HepG2 (cell line): ENCODE measurements at regions not wholly inside any gene's neighbourhood (a gene's known extent, or its start where the extent isn't known, plus 50 kb on each side); places are given as distances from the start of the nearest gene placed in this dataset.

Experiments used
- CEBPB ChIP-seq: IDR thresholded peaks from 2 replicates; pipeline ENCODE4 v1.6.1; 2011; ENCODE audit warnings: low read depth, low read length, improper control_type of control experiment, borderline replicate concordance
- ETV6 ChIP-seq: sonication (generic); formaldehyde crosslinking; conservative IDR thresholded peaks from 2 replicates; pipeline ENCODE4 v1.4.0; 2020; ENCODE audit warnings: missing genetic modification reagents
- GATAD2A ChIP-seq: IDR thresholded peaks from 2 replicates; pipeline ENCODE4 v1.6.1; 2016
- GFI1 ChIP-seq: sonication (generic); formaldehyde crosslinking; IDR thresholded peaks from 2 replicates; pipeline ENCODE4 v1.5.0; 2020; ENCODE audit warnings: missing genetic modification reagents, mild to moderate bottlenecking, borderline replicate concordance
- GZF1 ChIP-seq: sonication (generic); formaldehyde crosslinking; IDR thresholded peaks from 2 replicates; pipeline ENCODE4 v1.5.1; 2020; ENCODE audit warnings: mild to moderate bottlenecking, missing genetic modification reagents
- IRX3 ChIP-seq: sonication (generic); formaldehyde crosslinking; IDR thresholded peaks from 2 replicates; pipeline ENCODE4 v1.8.1; 2023; ENCODE audit warnings: mild to moderate bottlenecking, low read depth, missing genetic modification reagents, borderline replicate concordance
- SALL1 ChIP-seq: sonication (generic); formaldehyde crosslinking; IDR thresholded peaks from 2 replicates; pipeline ENCODE4 v1.8.0; 2022; ENCODE audit warnings: mild to moderate bottlenecking, missing genetic modification reagents
- TEAD3 ChIP-seq: optimal IDR thresholded peaks from 2 replicates; pipeline ENCODE3; 2016; ENCODE audit warnings: borderline replicate concordance
- ZFAT ChIP-seq: sonication (generic); formaldehyde crosslinking; conservative IDR thresholded peaks from 2 replicates; pipeline ENCODE4 v1.8.1; 2023; ENCODE audit warnings: missing genetic modification reagents, inconsistent platforms
- ZNF101 ChIP-seq: sonication (generic); formaldehyde crosslinking; IDR thresholded peaks from 2 replicates; pipeline ENCODE4 v1.4.0; 2020; ENCODE audit warnings: mild to moderate bottlenecking, low read depth, missing genetic modification reagents, borderline replicate concordance
- ZNF136 ChIP-seq: sonication (generic); formaldehyde crosslinking; IDR thresholded peaks from 2 replicates; pipeline ENCODE4 v1.8.1; 2022; ENCODE audit warnings: low read depth, mild to moderate bottlenecking, moderate library complexity, missing genetic modification reagents
- ZNF232 ChIP-seq: sonication (generic); formaldehyde crosslinking; IDR thresholded peaks from 2 replicates; pipeline ENCODE4 v1.4.0; 2020; ENCODE audit warnings: missing genetic modification reagents, borderline replicate concordance
- ZNF484 ChIP-seq: sonication (generic); formaldehyde crosslinking; IDR thresholded peaks from 2 replicates; pipeline ENCODE4 v1.5.1; 2020; ENCODE audit warnings: mild to moderate bottlenecking, low read depth, missing genetic modification reagents, borderline replicate concordance
- ZNF644 ChIP-seq: IDR thresholded peaks from 2 replicates; pipeline ENCODE4 v1.6.1; 2016; ENCODE audit warnings: low read depth
- ZNF709 ChIP-seq: sonication (generic); formaldehyde crosslinking; IDR thresholded peaks from 2 replicates; pipeline ENCODE4 v1.5.0; 2020; ENCODE audit warnings: mild to moderate bottlenecking, missing genetic modification reagents
- ZZZ3 ChIP-seq: sonication (generic); formaldehyde crosslinking; IDR thresholded peaks from 2 replicates; pipeline ENCODE4 v1.4.0; 2020; ENCODE audit warnings: missing genetic modification reagents, mild to moderate bottlenecking, borderline replicate concordance
- TF ChIP-seq, protein P1 (sequence below): sonication (generic); formaldehyde crosslinking; IDR thresholded peaks from 2 replicates; pipeline ENCODE4 v1.9.0; 2021; ENCODE audit warnings: mild to moderate bottlenecking, missing genetic modification reagents
- TF ChIP-seq, protein P2 (sequence below): sonication (generic); formaldehyde crosslinking; IDR thresholded peaks from 2 replicates; pipeline ENCODE4 v1.4.0; 2020; ENCODE audit warnings: missing genetic modification reagents
- TF ChIP-seq, protein P3 (sequence below): IDR thresholded peaks from 2 replicates; pipeline ENCODE4 v1.6.1; 2012; ENCODE audit warnings: low read length, improper control_type of control experiment

DNA sequence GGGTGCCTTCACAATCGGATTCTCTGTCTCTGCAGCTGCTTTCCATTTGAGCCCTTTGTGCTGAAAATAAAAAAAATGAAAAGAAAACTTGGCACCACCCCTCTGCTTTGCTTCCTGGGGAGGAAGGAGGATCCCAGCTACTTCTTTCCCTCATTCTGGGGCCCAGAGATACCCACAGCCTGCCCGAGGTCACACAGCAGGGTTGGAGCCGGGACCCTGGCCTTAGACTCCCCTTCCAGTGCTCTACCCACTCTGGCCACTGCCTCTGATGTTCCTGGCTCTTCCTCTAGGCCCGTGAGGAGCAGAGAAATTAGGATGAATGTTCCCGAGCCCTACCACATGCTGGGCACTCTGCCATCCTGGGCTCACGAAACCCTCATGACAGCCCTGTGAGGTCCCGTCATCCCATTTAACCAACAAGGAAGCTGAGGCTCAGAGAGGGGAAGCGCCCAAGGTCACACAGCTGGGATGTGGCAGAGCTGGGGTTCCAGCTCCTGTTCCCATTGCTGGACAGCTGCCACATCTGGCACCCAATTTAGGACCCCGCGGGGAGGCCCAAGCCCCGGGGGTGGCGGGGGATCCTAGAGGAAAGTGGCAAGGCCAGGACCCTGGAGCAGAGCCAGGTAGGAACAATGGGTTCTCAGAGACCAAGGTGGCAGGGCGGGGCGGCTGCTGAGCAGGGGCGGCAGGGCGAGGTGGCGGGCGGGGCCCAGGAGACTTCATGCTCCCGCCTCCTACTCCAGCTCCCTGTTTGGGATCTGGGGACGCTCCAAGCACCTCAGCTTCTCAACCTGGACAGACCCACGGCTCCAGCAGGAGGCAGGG lies 76.6 kb downstream of the CEBPB start (continued):
- TF ChIP-seq ZNF136 (CRISPR knock-in tag) = peak; percentile 22; the same call in 1 of the 2 replicates
- TF ChIP-seq, protein P1, sequence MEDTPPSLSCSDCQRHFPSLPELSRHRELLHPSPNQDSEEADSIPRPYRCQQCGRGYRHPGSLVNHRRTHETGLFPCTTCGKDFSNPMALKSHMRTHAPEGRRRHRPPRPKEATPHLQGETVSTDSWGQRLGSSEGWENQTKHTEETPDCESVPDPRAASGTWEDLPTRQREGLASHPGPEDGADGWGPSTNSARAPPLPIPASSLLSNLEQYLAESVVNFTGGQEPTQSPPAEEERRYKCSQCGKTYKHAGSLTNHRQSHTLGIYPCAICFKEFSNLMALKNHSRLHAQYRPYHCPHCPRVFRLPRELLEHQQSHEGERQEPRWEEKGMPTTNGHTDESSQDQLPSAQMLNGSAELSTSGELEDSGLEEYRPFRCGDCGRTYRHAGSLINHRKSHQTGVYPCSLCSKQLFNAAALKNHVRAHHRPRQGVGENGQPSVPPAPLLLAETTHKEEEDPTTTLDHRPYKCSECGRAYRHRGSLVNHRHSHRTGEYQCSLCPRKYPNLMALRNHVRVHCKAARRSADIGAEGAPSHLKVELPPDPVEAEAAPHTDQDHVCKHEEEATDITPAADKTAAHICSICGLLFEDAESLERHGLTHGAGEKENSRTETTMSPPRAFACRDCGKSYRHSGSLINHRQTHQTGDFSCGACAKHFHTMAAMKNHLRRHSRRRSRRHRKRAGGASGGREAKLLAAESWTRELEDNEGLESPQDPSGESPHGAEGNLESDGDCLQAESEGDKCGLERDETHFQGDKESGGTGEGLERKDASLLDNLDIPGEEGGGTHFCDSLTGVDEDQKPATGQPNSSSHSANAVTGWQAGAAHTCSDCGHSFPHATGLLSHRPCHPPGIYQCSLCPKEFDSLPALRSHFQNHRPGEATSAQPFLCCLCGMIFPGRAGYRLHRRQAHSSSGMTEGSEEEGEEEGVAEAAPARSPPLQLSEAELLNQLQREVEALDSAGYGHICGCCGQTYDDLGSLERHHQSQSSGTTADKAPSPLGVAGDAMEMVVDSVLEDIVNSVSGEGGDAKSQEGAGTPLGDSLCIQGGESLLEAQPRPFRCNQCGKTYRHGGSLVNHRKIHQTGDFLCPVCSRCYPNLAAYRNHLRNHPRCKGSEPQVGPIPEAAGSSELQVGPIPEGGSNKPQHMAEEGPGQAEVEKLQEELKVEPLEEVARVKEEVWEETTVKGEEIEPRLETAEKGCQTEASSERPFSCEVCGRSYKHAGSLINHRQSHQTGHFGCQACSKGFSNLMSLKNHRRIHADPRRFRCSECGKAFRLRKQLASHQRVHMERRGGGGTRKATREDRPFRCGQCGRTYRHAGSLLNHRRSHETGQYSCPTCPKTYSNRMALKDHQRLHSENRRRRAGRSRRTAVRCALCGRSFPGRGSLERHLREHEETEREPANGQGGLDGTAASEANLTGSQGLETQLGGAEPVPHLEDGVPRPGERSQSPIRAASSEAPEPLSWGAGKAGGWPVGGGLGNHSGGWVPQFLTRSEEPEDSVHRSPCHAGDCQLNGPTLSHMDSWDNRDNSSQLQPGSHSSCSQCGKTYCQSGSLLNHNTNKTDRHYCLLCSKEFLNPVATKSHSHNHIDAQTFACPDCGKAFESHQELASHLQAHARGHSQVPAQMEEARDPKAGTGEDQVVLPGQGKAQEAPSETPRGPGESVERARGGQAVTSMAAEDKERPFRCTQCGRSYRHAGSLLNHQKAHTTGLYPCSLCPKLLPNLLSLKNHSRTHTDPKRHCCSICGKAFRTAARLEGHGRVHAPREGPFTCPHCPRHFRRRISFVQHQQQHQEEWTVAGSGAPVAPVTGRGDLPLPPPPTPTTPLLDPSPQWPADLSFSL (CRISPR knock-in tag) = 0 out of 2 replicates have a peak, but pooled peaks have one; percentile 15
- no peak; the same call in 1 of the 2 replicates for TF ChIP-seq ZZZ3
- TF ChIP-seq IRX3 (CRISPR knock-in tag) = no peak
- TF ChIP-seq, protein P2, sequence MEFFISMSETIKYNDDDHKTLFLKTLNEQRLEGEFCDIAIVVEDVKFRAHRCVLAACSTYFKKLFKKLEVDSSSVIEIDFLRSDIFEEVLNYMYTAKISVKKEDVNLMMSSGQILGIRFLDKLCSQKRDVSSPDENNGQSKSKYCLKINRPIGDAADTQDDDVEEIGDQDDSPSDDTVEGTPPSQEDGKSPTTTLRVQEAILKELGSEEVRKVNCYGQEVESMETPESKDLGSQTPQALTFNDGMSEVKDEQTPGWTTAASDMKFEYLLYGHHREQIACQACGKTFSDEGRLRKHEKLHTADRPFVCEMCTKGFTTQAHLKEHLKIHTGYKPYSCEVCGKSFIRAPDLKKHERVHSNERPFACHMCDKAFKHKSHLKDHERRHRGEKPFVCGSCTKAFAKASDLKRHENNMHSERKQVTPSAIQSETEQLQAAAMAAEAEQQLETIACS = no peak
- no peak for TF ChIP-seq ZNF484 (CRISPR knock-in tag)
- TF ChIP-seq ZNF644 (CRISPR knock-in tag) = peak; percentile 57; the same call in 1 of the 2 replicates
- TF ChIP-seq TEAD3 (CRISPR knock-in tag) = no peak
- TF ChIP-seq ZNF709 = no peak
- no peak for TF ChIP-seq ZFAT (CRISPR knock-in tag)
- TF ChIP-seq CEBPB = no peak
- TF ChIP-seq GATAD2A (CRISPR knock-in tag) = peak; percentile 90
- peak; percentile 45; the same call in 1 of the 2 replicates for TF ChIP-seq SALL1 (CRISPR knock-in tag)
- TF ChIP-seq ZNF101 (CRISPR knock-in tag) = no peak
- TF ChIP-seq GFI1 (CRISPR knock-in tag) = no peak
- no peak for TF ChIP-seq GZF1 (CRISPR knock-in tag)
- TF ChIP-seq, protein P3, sequence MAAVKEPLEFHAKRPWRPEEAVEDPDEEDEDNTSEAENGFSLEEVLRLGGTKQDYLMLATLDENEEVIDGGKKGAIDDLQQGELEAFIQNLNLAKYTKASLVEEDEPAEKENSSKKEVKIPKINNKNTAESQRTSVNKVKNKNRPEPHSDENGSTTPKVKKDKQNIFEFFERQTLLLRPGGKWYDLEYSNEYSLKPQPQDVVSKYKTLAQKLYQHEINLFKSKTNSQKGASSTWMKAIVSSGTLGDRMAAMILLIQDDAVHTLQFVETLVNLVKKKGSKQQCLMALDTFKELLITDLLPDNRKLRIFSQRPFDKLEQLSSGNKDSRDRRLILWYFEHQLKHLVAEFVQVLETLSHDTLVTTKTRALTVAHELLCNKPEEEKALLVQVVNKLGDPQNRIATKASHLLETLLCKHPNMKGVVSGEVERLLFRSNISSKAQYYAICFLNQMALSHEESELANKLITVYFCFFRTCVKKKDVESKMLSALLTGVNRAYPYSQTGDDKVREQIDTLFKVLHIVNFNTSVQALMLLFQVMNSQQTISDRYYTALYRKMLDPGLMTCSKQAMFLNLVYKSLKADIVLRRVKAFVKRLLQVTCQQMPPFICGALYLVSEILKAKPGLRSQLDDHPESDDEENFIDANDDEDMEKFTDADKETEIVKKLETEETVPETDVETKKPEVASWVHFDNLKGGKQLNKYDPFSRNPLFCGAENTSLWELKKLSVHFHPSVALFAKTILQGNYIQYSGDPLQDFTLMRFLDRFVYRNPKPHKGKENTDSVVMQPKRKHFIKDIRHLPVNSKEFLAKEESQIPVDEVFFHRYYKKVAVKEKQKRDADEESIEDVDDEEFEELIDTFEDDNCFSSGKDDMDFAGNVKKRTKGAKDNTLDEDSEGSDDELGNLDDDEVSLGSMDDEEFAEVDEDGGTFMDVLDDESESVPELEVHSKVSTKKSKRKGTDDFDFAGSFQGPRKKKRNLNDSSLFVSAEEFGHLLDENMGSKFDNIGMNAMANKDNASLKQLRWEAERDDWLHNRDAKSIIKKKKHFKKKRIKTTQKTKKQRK = no peak
- TF ChIP-seq ZNF232 (CRISPR knock-in tag) = no peak
- TF ChIP-seq ETV6 (CRISPR knock-in tag) = no peak
